Motor neuron (in vitro differentiated cells): ENCODE measurements at regions not wholly inside any gene's neighbourhood (a gene's known extent, or its start where the extent isn't known, plus 50 kb on each side); places are given as distances from the start of the nearest gene placed in this dataset.
"Not testable (repeated sequence)": the region's sequence is repeated elsewhere in the genome, so short reads cannot be mapped to it uniquely, and the experiment has no call there.

Experiments
- ATAC-seq, 8 experiments: fragments of 200-7000 bp; cut with Tn5 transposase; replicated peaks in 6 of 8; 2 replicates each; pipeline ENCODE4 v1.8.0; 2021; ENCODE audit warnings: mild to moderate bottlenecking in 8 of 8, moderate library complexity in 8 of 8
- H3K27ac ChIP-seq, 2 donors: fragments of 250-450 bp; sonication (Bioruptor Pico); 2 replicates each; pipeline ENCODE4 v1.9.0; 2021; ENCODE audit warnings: antibody characterized with exemption in 2 of 2, mild to moderate bottlenecking in 2 of 2, moderate library complexity in 1 of 2
- H3K4me1 ChIP-seq, 2 donors: fragments of 250-450 bp; sonication (Bioruptor Pico); replicated peaks in 1 of 2; 2 replicates each; pipeline ENCODE4 v1.6.1; 2021; ENCODE audit warnings: antibody characterized with exemption in 2 of 2, mild to moderate bottlenecking in 2 of 2, moderate library complexity in 1 of 2
- H3K4me3 ChIP-seq, 5 donors: fragments of 250-450 bp; sonication (Bioruptor Pico); 2 replicates each; pipeline ENCODE4 v1.9.0; 2021; ENCODE audit warnings: antibody characterized with exemption in 5 of 5, mild to moderate bottlenecking in 5 of 5, moderate library complexity in 4 of 5
- WGBS, 10 experiments: fragments of 450-650 bp; shearing (Covaris generic); methylation state at CpG; one replicate each; pipeline ENCODE4 v1.0.0; 2022; 5-methylcytosine and 5-hydroxymethylcytosine counted together
- in situ Hi-C, 9 experiments: fragments of 400-800 bp; cut with MboI; loops; one replicate each; pipeline ENCODE4 v1.15.0; 2021; ENCODE audit warnings: low sequenced_read_pairs in 9 of 9, low pct_unique_long_range_greater_than_20kb in 2 of 9; ENCODE audit not compliant: unreplicated experiment in 9 of 9

- ATAC-seq, H3K27ac ChIP-seq, H3K4me3 ChIP-seq, H3K4me1 ChIP-seq: not testable (repeated sequence)
- in situ Hi-C loops = loop anchor here in 6 of 9 experiments (5.0 to 25.0 kb wide), 3 partner anchors 271 to 281 kb away; no protein-coding TSS in a partner anchor
- WGBS, 10 experiments = 0 to 100% (median 56%) methylated on average over 1 to 7 of the region's 8 CpGs; no CpG with 5 or more reads in 3 of the 10 experiments
Measured at GRCh38 chr11:69916251-69916649, 97.0 kb upstream of the FGF3 start.

- in situ Hi-C loops = loop anchor here in 6 of 9 experiments (5.0 to 25.0 kb wide), 3 partner anchors 270 to 280 kb away; no protein-coding TSS in a partner anchor
- H3K4me3 ChIP-seq = no peak overlapping the region
- H3K4me1 ChIP-seq = peaks cover 4 to 7% of the 10 kb centered on the region in 2 donors
- no CpG with 5 or more reads among the region's 2 CpGs for WGBS, 10 experiments
- no peak for ATAC-seq
- H3K27ac ChIP-seq = no peak overlapping the region
Measured at GRCh38 chr11:69916806-69917387, 97.7 kb upstream of the FGF3 start.

GRCh38 chr11:69917529-69917928 lies 98.3 kb upstream of the FGF3 start:
- ATAC-seq = no peak
- Histone ChIP-seq H3K27ac (no peak overlapping the region), H3K4me1 (peaks cover 4 to 7% of the 10 kb centered on the region in 2 donors), H3K4me3 (no peak overlapping the region)
- in situ Hi-C loops = loop anchor here in 6 of 9 experiments (5.0 to 25.0 kb wide), 3 partner anchors 270 to 280 kb away; no protein-coding TSS in a partner anchor
- WGBS, 10 experiments = no CpG with 5 or more reads among the region's 2 CpGs

- 0 to 100% (median 40%) methylated on average over 1 to 7 of the region's 38 CpGs; no CpG with 5 or more reads in 5 of the 10 experiments for WGBS, 10 experiments
- Histone ChIP-seq H3K4me1 (peaks cover 4 to 7% of the 10 kb centered on the region in 2 donors), H3K4me3 (no peak overlapping the region), H3K27ac (no peak overlapping the region)
- ATAC-seq = peak in 3 of 8 experiments; percentile 2 to 6 (median 5)
- in situ Hi-C loops = loop anchor here in 6 of 9 experiments (5.0 to 25.0 kb wide), 3 partner anchors 269 to 279 kb away; no protein-coding TSS in a partner anchor
Measured at GRCh38 chr11:69918231-69918937, 99.2 kb upstream of the FGF3 start.

- 0 to 35% (median 10%) methylated on average over 2 to 9 of the region's 32 CpGs; no CpG with 5 or more reads in 7 of the 10 experiments for WGBS, 10 experiments
- Histone ChIP-seq H3K4me1 (peaks cover 4 to 7% of the 10 kb centered on the region in 2 donors), H3K4me3 (no peak overlapping the region), H3K27ac (no peak overlapping the region)
- peak; percentile 61 to 93 (median 84) for ATAC-seq
- in situ Hi-C loops = loop anchor here in 6 of 9 experiments (5.0 to 25.0 kb wide), 3 partner anchors 268 to 278 kb away; no protein-coding TSS in a partner anchor
Measured at GRCh38 chr11:69918938-69919650, 99.9 kb upstream of the FGF3 start.

GRCh38 chr11:69919659-69920344 lies 100.6 kb upstream of the FGF3 start:
- WGBS, 10 experiments = 20% methylated on average over 1 of the region's 3 CpGs; no CpG with 5 or more reads in 9 of the 10 experiments
- no peak overlapping the region for H3K4me3 ChIP-seq
- H3K27ac ChIP-seq = no peak overlapping the region
- H3K4me1 ChIP-seq = peaks cover 4 to 7% of the 10 kb centered on the region in 2 donors
- ATAC-seq = no peak
- in situ Hi-C loops = loop anchor here in 8 of 9 experiments (5.0 to 25.0 kb wide), 3 partner anchors 267 to 277 kb away; no protein-coding TSS in a partner anchor

GRCh38 chr11:69920345-69921127 lies 101.3 kb upstream of the FGF3 start:
- H3K4me3 ChIP-seq = no peak overlapping the region
- in situ Hi-C loops = loop anchor here in 4 of 9 experiments (10.0 to 25.0 kb wide), 2 partner anchors 267 to 274 kb away; no protein-coding TSS in a partner anchor
- no peak overlapping the region for H3K27ac ChIP-seq
- H3K4me1 ChIP-seq = peaks cover 4 to 7% of the 10 kb centered on the region in 2 donors
- 70 to 100% methylated on average over 1 to 4 of the region's 16 CpGs; no CpG with 5 or more reads in 8 of the 10 experiments for WGBS, 10 experiments
- ATAC-seq = no peak

- H3K4me3 ChIP-seq = no peak overlapping the region
- H3K27ac ChIP-seq = no peak overlapping the region
- in situ Hi-C loops = loop anchor here in 4 of 9 experiments (10.0 to 25.0 kb wide), 2 partner anchors 266 to 273 kb away; no protein-coding TSS in a partner anchor
- no peak for ATAC-seq
- WGBS, 10 experiments = 26 to 100% (median 78%) methylated on average over 1 to 7 of the region's 21 CpGs; no CpG with 5 or more reads in 5 of the 10 experiments
- peaks cover 4 to 11% of the 10 kb centered on the region in 2 donors for H3K4me1 ChIP-seq
Measured at GRCh38 chr11:69921128-69922014, 102.2 kb upstream of the FGF3 start.

- Histone ChIP-seq H3K4me3 (no peak overlapping the region), H3K27ac (no peak overlapping the region), H3K4me1 (peaks cover 4 to 11% of the 10 kb centered on the region in 2 donors)
- 40 to 60% (median 40%) methylated on average over 1 to 4 of the region's 17 CpGs; no CpG with 5 or more reads in 7 of the 10 experiments for WGBS, 10 experiments
- ATAC-seq = peak in 5 of 8 experiments; percentile 14 to 70 (median 34)
- in situ Hi-C loops = loop anchor here in 4 of 9 experiments (10.0 to 25.0 kb wide), 2 partner anchors 265 to 273 kb away; no protein-coding TSS in a partner anchor
Measured at GRCh38 chr11:69922015-69922595, 102.9 kb upstream of the FGF3 start.

GRCh38 chr11:69922596-69923111 lies 103.4 kb upstream of the FGF3 start:
- no peak for ATAC-seq
- Histone ChIP-seq H3K4me1 (peaks cover 4 to 14% of the 10 kb centered on the region in 2 donors), H3K27ac (no peak overlapping the region), H3K4me3 (no peak overlapping the region)
- in situ Hi-C loops = loop anchor here in 4 of 9 experiments (10.0 to 25.0 kb wide), 2 partner anchors 265 to 272 kb away; no protein-coding TSS in a partner anchor
- 40 to 100% (median 90%) methylated on average over 2 to 12 of the region's 14 CpGs; no CpG with 5 or more reads in 5 of the 10 experiments for WGBS, 10 experiments
